ENCODE measurements at regions not wholly inside any gene's neighbourhood (a gene's known extent, or its start where the extent isn't known, plus 50 kb on each side); places are given as distances from the start of the nearest gene placed in this dataset.

DNA sequence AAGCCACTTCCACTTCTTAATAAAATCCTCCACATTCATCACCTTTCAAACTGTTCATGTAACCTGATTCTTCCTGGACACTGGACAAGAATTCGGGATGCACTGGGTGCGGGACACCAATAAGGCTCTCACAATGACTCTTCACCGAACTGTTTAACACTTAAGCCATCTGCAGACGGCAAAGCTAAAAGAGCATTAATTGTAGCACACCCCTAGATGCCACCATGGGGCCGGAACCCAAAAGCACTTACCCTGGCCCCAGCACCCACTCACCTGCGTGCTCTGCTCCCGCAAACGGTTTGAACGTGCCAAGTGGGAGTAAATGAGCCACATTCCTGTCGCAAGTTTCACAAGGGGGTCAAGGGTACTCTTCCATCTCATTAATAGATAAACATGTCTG lies 254.3 kb upstream of the PRR20A start:
- no peaks in the 10 kb centered on the region for H3F3A ChIP-seq (ENCODE audit: insufficient read depth, low read length, poor library complexity, severe bottlenecking)
- no peak overlapping the region for H2AFZ ChIP-seq (ENCODE audit: low read depth, low read length)
- no peak overlapping the region for H3K9ac ChIP-seq (ENCODE audit: low read length)
- TF ChIP-seq EZH2 (IDR thresholded peaks at IDR 0.05; ENCODE audit: borderline replicate concordance, insufficient read depth, low read length, poor library complexity, severe bottlenecking) (no peak), MXI1 (conservative IDR thresholded peaks at IDR 0.05; ENCODE audit: poor library complexity, severe bottlenecking) (no peak)
- TF ChIP-seq, protein P1, sequence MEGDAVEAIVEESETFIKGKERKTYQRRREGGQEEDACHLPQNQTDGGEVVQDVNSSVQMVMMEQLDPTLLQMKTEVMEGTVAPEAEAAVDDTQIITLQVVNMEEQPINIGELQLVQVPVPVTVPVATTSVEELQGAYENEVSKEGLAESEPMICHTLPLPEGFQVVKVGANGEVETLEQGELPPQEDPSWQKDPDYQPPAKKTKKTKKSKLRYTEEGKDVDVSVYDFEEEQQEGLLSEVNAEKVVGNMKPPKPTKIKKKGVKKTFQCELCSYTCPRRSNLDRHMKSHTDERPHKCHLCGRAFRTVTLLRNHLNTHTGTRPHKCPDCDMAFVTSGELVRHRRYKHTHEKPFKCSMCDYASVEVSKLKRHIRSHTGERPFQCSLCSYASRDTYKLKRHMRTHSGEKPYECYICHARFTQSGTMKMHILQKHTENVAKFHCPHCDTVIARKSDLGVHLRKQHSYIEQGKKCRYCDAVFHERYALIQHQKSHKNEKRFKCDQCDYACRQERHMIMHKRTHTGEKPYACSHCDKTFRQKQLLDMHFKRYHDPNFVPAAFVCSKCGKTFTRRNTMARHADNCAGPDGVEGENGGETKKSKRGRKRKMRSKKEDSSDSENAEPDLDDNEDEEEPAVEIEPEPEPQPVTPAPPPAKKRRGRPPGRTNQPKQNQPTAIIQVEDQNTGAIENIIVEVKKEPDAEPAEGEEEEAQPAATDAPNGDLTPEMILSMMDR (IDR thresholded peaks at IDR 0.05; ENCODE audit: poor library complexity, severe bottlenecking): no peak
- H3K9me2 ChIP-seq (ENCODE audit: insufficient read depth, low read length): no peaks in the 10 kb centered on the region
- H3K4me3 ChIP-seq (ENCODE audit: low read length): no peak overlapping the region
- no peak overlapping the region for H3K4me2 ChIP-seq (ENCODE audit: low read length)
- no peaks in the 10 kb centered on the region for H3K27me3 ChIP-seq (ENCODE audit: insufficient read depth, low read depth, low read length)
- no peaks in the 10 kb centered on the region for H3K79me2 ChIP-seq (replicated peaks; ENCODE audit: insufficient read depth, low read length)
- H3K9me3 ChIP-seq (ENCODE audit: low read length): no peaks in the 10 kb centered on the region
- H3K36me3 ChIP-seq (ENCODE audit: insufficient read depth, low read length): no peaks in the 10 kb centered on the region
- H3K27ac ChIP-seq (ENCODE audit: low read length): no peak overlapping the region
- no peaks in the 10 kb centered on the region for H4K20me1 ChIP-seq (ENCODE audit: insufficient read depth)

DNA sequence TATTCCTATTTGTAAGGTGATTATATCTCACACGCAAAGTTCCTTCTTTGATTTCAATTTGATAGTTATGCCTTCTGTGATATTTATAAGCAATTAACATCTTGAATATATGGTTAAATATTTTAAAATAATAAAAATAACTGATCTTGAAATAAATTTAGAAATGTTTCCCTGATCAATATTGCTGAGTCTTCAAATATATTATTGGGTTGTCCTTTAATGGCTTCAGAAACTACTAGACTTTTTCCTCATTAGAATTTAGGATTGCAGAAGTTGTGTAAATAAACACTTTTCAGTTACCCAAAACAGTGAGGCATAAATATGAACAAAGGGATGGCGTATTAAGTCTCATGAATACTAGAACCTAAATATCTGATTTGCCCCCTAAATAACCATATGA lies 252.3 kb upstream of the PRR20A start:
- H3K9ac ChIP-seq (ENCODE audit: low read length): no peak overlapping the region
- H3K9me3 ChIP-seq (ENCODE audit: low read length): no peaks in the 10 kb centered on the region
- H4K20me1 ChIP-seq (ENCODE audit: insufficient read depth): no peaks in the 10 kb centered on the region
- no peaks in the 10 kb centered on the region for H3K9me2 ChIP-seq (ENCODE audit: insufficient read depth, low read length)
- TF ChIP-seq TAF1 (IDR thresholded peaks at IDR 0.05; ENCODE audit: low read depth): no peak
- no peak for TF ChIP-seq EZH2 (IDR thresholded peaks at IDR 0.05; ENCODE audit: borderline replicate concordance, insufficient read depth, low read length, poor library complexity, severe bottlenecking)
- no peak for TF ChIP-seq RAD21 (conservative IDR thresholded peaks at IDR 0.05)
- TF ChIP-seq SMC3 (conservative IDR thresholded peaks at IDR 0.05; ENCODE audit: poor library complexity): no peak
- TF ChIP-seq EP300 (conservative IDR thresholded peaks at IDR 0.05; ENCODE audit: poor library complexity, severe bottlenecking): no peak
- no peak for TF ChIP-seq MXI1 (conservative IDR thresholded peaks at IDR 0.05; ENCODE audit: poor library complexity, severe bottlenecking)
- TF ChIP-seq POLR2AphosphoS5 (IDR thresholded peaks at IDR 0.05): no peak
- TF ChIP-seq, protein P1 (IDR thresholded peaks at IDR 0.05; ENCODE audit: poor library complexity, severe bottlenecking): no peak
- TF ChIP-seq REST (IDR thresholded peaks at IDR 0.05; ENCODE audit: borderline replicate concordance): no peak
- H3K27ac ChIP-seq (ENCODE audit: low read length): no peak overlapping the region
- H3K4me3 ChIP-seq (ENCODE audit: low read length): no peak overlapping the region
- H3K36me3 ChIP-seq (ENCODE audit: insufficient read depth, low read length): no peaks in the 10 kb centered on the region
- H3K79me2 ChIP-seq (replicated peaks; ENCODE audit: insufficient read depth, low read length): no peaks in the 10 kb centered on the region
- no peaks in the 10 kb centered on the region for H3F3A ChIP-seq (ENCODE audit: insufficient read depth, low read length, poor library complexity, severe bottlenecking)
- no peak overlapping the region for H2AFZ ChIP-seq (ENCODE audit: low read depth, low read length)
- no peaks in the 10 kb centered on the region for H3K27me3 ChIP-seq (ENCODE audit: insufficient read depth, low read depth, low read length)
- no peak overlapping the region for H3K4me2 ChIP-seq (ENCODE audit: low read length)
